22Rv1 (cell line): ENCODE measurements at regions not wholly inside any gene's neighbourhood (a gene's known extent, or its start where the extent isn't known, plus 50 kb on each side); places are given as distances from the start of the nearest gene placed in this dataset.

Source experiments
- ZFX ChIP-seq: fragments of 450-650 bp; IDR thresholded peaks from 2 replicates; pipeline ENCODE4 v1.6.1; 2017; ENCODE audit warnings: antibody characterized with exemption, borderline replicate concordance
- TF ChIP-seq, protein P1 (sequence below): fragments of 450-650 bp; IDR thresholded peaks from 2 replicates; pipeline ENCODE4 v1.5.1; 2017; ENCODE audit warnings: mild to moderate bottlenecking

DNA sequence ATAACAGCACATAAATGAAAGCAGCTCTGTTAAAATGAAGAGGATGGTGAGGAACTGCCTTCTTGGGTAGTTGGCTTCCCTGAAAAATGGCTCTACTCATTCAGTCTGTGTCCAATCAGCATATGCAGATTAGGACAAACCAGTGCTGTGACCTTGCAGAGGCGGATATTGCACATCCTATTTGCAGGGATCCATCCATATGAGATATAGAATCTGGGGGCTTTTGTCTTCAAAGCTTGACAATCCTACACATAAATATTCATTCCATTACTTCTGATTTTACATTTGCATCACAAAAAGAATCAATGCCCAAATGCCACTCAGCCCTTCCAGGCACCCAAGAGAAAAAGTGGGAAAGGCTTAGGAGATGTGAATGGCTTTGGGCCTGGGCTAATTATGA, 383.7 kb downstream of the EMP1 start:
- TF ChIP-seq, protein P1, sequence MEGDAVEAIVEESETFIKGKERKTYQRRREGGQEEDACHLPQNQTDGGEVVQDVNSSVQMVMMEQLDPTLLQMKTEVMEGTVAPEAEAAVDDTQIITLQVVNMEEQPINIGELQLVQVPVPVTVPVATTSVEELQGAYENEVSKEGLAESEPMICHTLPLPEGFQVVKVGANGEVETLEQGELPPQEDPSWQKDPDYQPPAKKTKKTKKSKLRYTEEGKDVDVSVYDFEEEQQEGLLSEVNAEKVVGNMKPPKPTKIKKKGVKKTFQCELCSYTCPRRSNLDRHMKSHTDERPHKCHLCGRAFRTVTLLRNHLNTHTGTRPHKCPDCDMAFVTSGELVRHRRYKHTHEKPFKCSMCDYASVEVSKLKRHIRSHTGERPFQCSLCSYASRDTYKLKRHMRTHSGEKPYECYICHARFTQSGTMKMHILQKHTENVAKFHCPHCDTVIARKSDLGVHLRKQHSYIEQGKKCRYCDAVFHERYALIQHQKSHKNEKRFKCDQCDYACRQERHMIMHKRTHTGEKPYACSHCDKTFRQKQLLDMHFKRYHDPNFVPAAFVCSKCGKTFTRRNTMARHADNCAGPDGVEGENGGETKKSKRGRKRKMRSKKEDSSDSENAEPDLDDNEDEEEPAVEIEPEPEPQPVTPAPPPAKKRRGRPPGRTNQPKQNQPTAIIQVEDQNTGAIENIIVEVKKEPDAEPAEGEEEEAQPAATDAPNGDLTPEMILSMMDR: no peak
- no peak for TF ChIP-seq ZFX
